ENCODE measurements at regions not wholly inside any gene's neighbourhood (a gene's known extent, or its start where the extent isn't known, plus 50 kb on each side); places are given as distances from the start of the nearest gene placed in this dataset.
"Not testable (repeated sequence)": the region's sequence is repeated elsewhere in the genome, so short reads cannot be mapped to it uniquely, and the experiment has no call there.

GRCh38 chr1:199836430-199836829, 191.1 kb upstream of the NR5A2 start:
- H3K4me1 ChIP-seq (ENCODE audit: control insufficient read depth in 5 of 5, insufficient read depth in 5 of 5, low read length in 5 of 5): no peaks in the 10 kb centered on the region
- WGBS, 2 donors: 89 to 90% methylated on average over 2 of the region's 2 CpGs
- no peak overlapping the region for H3K27ac ChIP-seq (ENCODE audit: low read depth in 1 of 2, low read length in 1 of 2)
- no peaks in the 10 kb centered on the region for H3K36me3 ChIP-seq (ENCODE audit: control insufficient read depth in 4 of 4, insufficient read depth in 4 of 4, low read length in 4 of 4)
- H3K9ac ChIP-seq (ENCODE audit: insufficient read depth in 1 of 2, low read length in 2 of 2): no peak overlapping the region
- H3K27me3 ChIP-seq (ENCODE audit: control insufficient read depth in 3 of 3, insufficient read depth in 3 of 3, low read length in 2 of 3): no peaks in the 10 kb centered on the region
- H3K4me3 ChIP-seq: no peak overlapping the region
- ATAC-seq (ENCODE audit: insufficient read depth, low FRiP score) (no peak), DNase-seq (no peak)
- TF ChIP-seq CTCF (IDR thresholded peaks at IDR 0.05; ENCODE audit: control extremely low read depth, extremely low read depth): no peak
- H3K9me3 ChIP-seq (ENCODE audit: control insufficient read depth in 4 of 4, insufficient read depth in 3 of 4, low read length in 3 of 4): peaks cover 0 to 3% (median 0%) of the 10 kb centered on the region in 4 donors

- H3K4me3 ChIP-seq: no peak overlapping the region
Measured at GRCh38 chr1:199837321-199837720, 190.2 kb upstream of the NR5A2 start.

GRCh38 chr1:199839608-199840007, 187.9 kb upstream of the NR5A2 start:
- not testable (repeated sequence) for H3K27ac ChIP-seq (ENCODE audit: low read depth in 1 of 2, low read length in 1 of 2); H3K27me3 ChIP-seq (ENCODE audit: control insufficient read depth in 3 of 3, insufficient read depth in 3 of 3, low read length in 2 of 3); H3K9me3 ChIP-seq (ENCODE audit: control insufficient read depth in 4 of 4, insufficient read depth in 3 of 4, low read length in 3 of 4); ATAC-seq (ENCODE audit: insufficient read depth, low FRiP score); H3K4me3 ChIP-seq; H3K9ac ChIP-seq (ENCODE audit: insufficient read depth in 1 of 2, low read length in 2 of 2); H3K36me3 ChIP-seq (ENCODE audit: control insufficient read depth in 4 of 4, insufficient read depth in 4 of 4, low read length in 4 of 4); H3K4me1 ChIP-seq (ENCODE audit: control insufficient read depth in 5 of 5, insufficient read depth in 5 of 5, low read length in 5 of 5); DNase-seq
- WGBS, 2 donors: 96 to 97% methylated on average over 8 of the region's 8 CpGs

More at GRCh38 chr1:199837321-199837720, 190.2 kb upstream of the NR5A2 start:
- Histone ChIP-seq H3K9ac (ENCODE audit: insufficient read depth in 1 of 2, low read length in 2 of 2) (no peak overlapping the region), H3K27ac (ENCODE audit: low read depth in 1 of 2, low read length in 1 of 2) (no peak overlapping the region), H3K36me3 (ENCODE audit: control insufficient read depth in 4 of 4, insufficient read depth in 4 of 4, low read length in 4 of 4) (no peaks in the 10 kb centered on the region), H3K27me3 (ENCODE audit: control insufficient read depth in 3 of 3, insufficient read depth in 3 of 3, low read length in 2 of 3) (no peaks in the 10 kb centered on the region), H3K4me1 (ENCODE audit: control insufficient read depth in 5 of 5, insufficient read depth in 5 of 5, low read length in 5 of 5) (no peaks in the 10 kb centered on the region), H3K9me3 (ENCODE audit: control insufficient read depth in 4 of 4, insufficient read depth in 3 of 4, low read length in 3 of 4) (peaks cover 0 to 3% (median 0%) of the 10 kb centered on the region in 4 donors)
- DNase-seq (no peak), ATAC-seq (ENCODE audit: insufficient read depth, low FRiP score) (no peak)
- WGBS, 2 donors: 57 to 65% methylated on average over 1 of the region's 1 CpG
- TF ChIP-seq CTCF (IDR thresholded peaks at IDR 0.05; ENCODE audit: control extremely low read depth, extremely low read depth): no peak

- not testable (repeated sequence) for ATAC-seq (ENCODE audit: insufficient read depth, low FRiP score); H3K27me3 ChIP-seq (ENCODE audit: control insufficient read depth in 3 of 3, insufficient read depth in 3 of 3, low read length in 2 of 3); H3K4me1 ChIP-seq (ENCODE audit: control insufficient read depth in 5 of 5, insufficient read depth in 5 of 5, low read length in 5 of 5); H3K4me3 ChIP-seq; H3K9me3 ChIP-seq (ENCODE audit: control insufficient read depth in 4 of 4, insufficient read depth in 3 of 4, low read length in 3 of 4); H3K9ac ChIP-seq (ENCODE audit: insufficient read depth in 1 of 2, low read length in 2 of 2); DNase-seq; H3K36me3 ChIP-seq (ENCODE audit: control insufficient read depth in 4 of 4, insufficient read depth in 4 of 4, low read length in 4 of 4); H3K27ac ChIP-seq (ENCODE audit: low read depth in 1 of 2, low read length in 1 of 2)
- 97 to 98% methylated on average over 2 of the region's 2 CpGs for WGBS, 2 donors
Measured at GRCh38 chr1:199843096-199843495, 184.4 kb upstream of the NR5A2 start.

- Histone ChIP-seq H3K4me1 (ENCODE audit: control insufficient read depth in 5 of 5, insufficient read depth in 5 of 5, low read length in 5 of 5) (peaks cover 0 to 5% (median 0%) of the 10 kb centered on the region in 5 donors), H3K36me3 (ENCODE audit: control insufficient read depth in 4 of 4, insufficient read depth in 4 of 4, low read length in 4 of 4) (no peaks in the 10 kb centered on the region), H3K4me3 (no peak overlapping the region), H3K27me3 (ENCODE audit: control insufficient read depth in 3 of 3, insufficient read depth in 3 of 3, low read length in 2 of 3) (no peaks in the 10 kb centered on the region), H3K9me3 (ENCODE audit: control insufficient read depth in 4 of 4, insufficient read depth in 3 of 4, low read length in 3 of 4) (no peaks in the 10 kb centered on the region), H3K27ac (ENCODE audit: low read depth in 1 of 2, low read length in 1 of 2) (no peak overlapping the region), H3K9ac (ENCODE audit: insufficient read depth in 1 of 2, low read length in 2 of 2) (no peak overlapping the region)
- no peak for ATAC-seq (ENCODE audit: insufficient read depth, low FRiP score)
- no peak for TF ChIP-seq CTCF (IDR thresholded peaks at IDR 0.05; ENCODE audit: control extremely low read depth, extremely low read depth)
- 13 to 15% methylated on average over 2 of the region's 2 CpGs for WGBS, 2 donors
- no peak for DNase-seq
Measured at GRCh38 chr1:199843861-199844260, 183.6 kb upstream of the NR5A2 start.

All from lung (tissue), 11 donors.